PC-3 (cell line): ENCODE measurements at regions not wholly inside any gene's neighbourhood (a gene's known extent, or its start where the extent isn't known, plus 50 kb on each side); places are given as distances from the start of the nearest gene placed in this dataset.

ENCODE experiments used
- ATAC-seq: fragments of 200-7000 bp; cut with Tn5 transposase; 2 replicates; pipeline ENCODE4 v1.9.1; 2020; ENCODE audit warnings: mild to moderate bottlenecking, moderate library complexity
- BruUV-seq: library from RNA; stranded (reverse); fragments of 400-500 nt; replicated peaks from 2 replicates; lab custom pipeline; 2021; lab: Mats Ljungman, UMichigan
- CTCF ChIA-PET: fragments of 300-600 bp; sonication (Branson Sonifier 250); formaldehyde crosslinking; loops from one replicate; lab custom pipeline; 2022; ENCODE audit warnings: antibody characterized with exemption; lab: Charles Lee
- POLR2A ChIA-PET: fragments of 300-600 bp; sonication (Branson Sonifier 250); formaldehyde crosslinking; loops from one replicate; lab custom pipeline; 2022; ENCODE audit warnings: antibody characterized with exemption; ENCODE audit not compliant: unreplicated experiment; lab: Charles Lee
- DNase-seq: peaks from one replicate; pipeline ENCODE4 v3.0.0-alpha.2; 2015
- H2AFZ ChIP-seq: fragments of 300-600 bp; sonication (generic); 2 replicates; pipeline ENCODE4 v1.6.0; 2016; ENCODE audit warnings: antibody characterized with exemption, low read length
- H3F3A ChIP-seq: fragments of 300-600 bp; sonication (generic); one replicate; pipeline ENCODE4 v1.6.0; 2017; ENCODE audit warnings: antibody characterized with exemption, low read length, control low read depth, mild to moderate bottlenecking; ENCODE audit not compliant: unreplicated experiment
- H3K27ac ChIP-seq: fragments of 300-600 bp; sonication (generic); 2 replicates; pipeline ENCODE4 v1.5.1; 2016; ENCODE audit warnings: mild to moderate bottlenecking, low read length
- H3K27me3 ChIP-seq: fragments of 300-600 bp; sonication (generic); 2 replicates; pipeline ENCODE4 v1.6.1; 2016; ENCODE audit warnings: low read length, mixed read lengths
- H3K36me3 ChIP-seq: fragments of 300-600 bp; sonication (generic); 2 replicates; pipeline ENCODE4 v1.6.1; 2016; ENCODE audit warnings: low read depth, mixed run types, low read length, mixed read lengths
- H3K4me1 ChIP-seq: fragments of 300-600 bp; sonication (generic); 2 replicates; pipeline ENCODE4 v1.5.1; 2016; ENCODE audit warnings: low read length; ENCODE audit not compliant: insufficient read depth
- H3K4me2 ChIP-seq: fragments of 300-600 bp; sonication (generic); 2 replicates; pipeline ENCODE4 v1.6.0; 2016; ENCODE audit warnings: low read length
- H3K4me3 ChIP-seq: fragments of 300-600 bp; sonication (generic); 2 replicates; pipeline ENCODE4 v1.5.1; 2016; ENCODE audit warnings: mild to moderate bottlenecking, low read length, mixed read lengths
- H3K79me2 ChIP-seq: fragments of 300-600 bp; sonication (generic); 2 replicates; pipeline ENCODE4 v1.6.1; 2017; ENCODE audit warnings: low read length, mixed read lengths
- H3K9ac ChIP-seq: fragments of 300-600 bp; sonication (generic); 2 replicates; pipeline ENCODE4 v1.6.0; 2016; ENCODE audit warnings: mild to moderate bottlenecking, low read length
- H3K9me2 ChIP-seq: fragments of 300-600 bp; sonication (generic); replicated peaks from 2 replicates; pipeline ENCODE4 v1.6.1; 2016; ENCODE audit warnings: mixed run types, low read length, mixed read lengths
- H3K9me3 ChIP-seq: fragments of 300-600 bp; sonication (generic); 2 replicates; pipeline ENCODE4 v1.6.1; 2016; ENCODE audit warnings: low read length, mixed read lengths
- H4K20me1 ChIP-seq: fragments of 300-600 bp; sonication (generic); 2 replicates; pipeline ENCODE4 v1.6.1; 2016; ENCODE audit warnings: low read length, mixed read lengths
- CTCF ChIP-seq: fragments of 300-600 bp; sonication (generic); conservative IDR thresholded peaks from 2 replicates; pipeline ENCODE4 v1.5.1; 2017; ENCODE audit warnings: antibody characterized with exemption, low read depth, mild to moderate bottlenecking, low read length
- EZH2 ChIP-seq: fragments of 300-600 bp; sonication (generic); IDR thresholded peaks from one replicate; pipeline ENCODE4 v1.6.1; 2017; ENCODE audit warnings: antibody characterized with exemption, mild to moderate bottlenecking, low read length; ENCODE audit not compliant: unreplicated experiment
- EZH2phosphoT487 ChIP-seq: fragments of 300-600 bp; sonication (generic); IDR thresholded peaks from 2 replicates; pipeline ENCODE4 v1.6.1; 2018; ENCODE audit warnings: mild to moderate bottlenecking, antibody characterized with exemption, low read length, borderline replicate concordance
- intact Hi-C: fragments of 100-400 bp; cut with micrococcal nuclease; formaldehyde crosslinking; loops from 2 replicates; pipeline ENCODE4 v1.9.0; 2023

- H3K4me2 ChIP-seq: no peak overlapping the region
- H3K9me3 ChIP-seq: 0 out of 2 replicates have a peak, but pooled peaks cover 7% of the 10 kb centered on the region
- no peaks in the 10 kb centered on the region for H3K9me2 ChIP-seq
- H3K9ac ChIP-seq: no peak overlapping the region
- H3K36me3 ChIP-seq: no peaks in the 10 kb centered on the region
- H4K20me1 ChIP-seq: no peaks in the 10 kb centered on the region
- no peaks in the 10 kb centered on the region for H3F3A ChIP-seq
- no peaks in the 10 kb centered on the region for H3K4me1 ChIP-seq
- intact Hi-C loops: no loop called here
- H3K79me2 ChIP-seq: no peaks in the 10 kb centered on the region
- POLR2A ChIA-PET: no interaction called here
- CTCF ChIA-PET: no interaction called here
- no peak overlapping the region for H3K4me3 ChIP-seq
- H3K27ac ChIP-seq: no peak overlapping the region
- ATAC-seq (no peak), DNase-seq (no peak)
- no peaks in the 10 kb centered on the region for H3K27me3 ChIP-seq
- H2AFZ ChIP-seq: no peak overlapping the region
- TF ChIP-seq EZH2: no peak
- no TSS peak for BruUV-seq
Observed at GRCh38 chr2:78034706-78035105, 512.5 kb upstream of the LRRTM4 start.

DNA sequence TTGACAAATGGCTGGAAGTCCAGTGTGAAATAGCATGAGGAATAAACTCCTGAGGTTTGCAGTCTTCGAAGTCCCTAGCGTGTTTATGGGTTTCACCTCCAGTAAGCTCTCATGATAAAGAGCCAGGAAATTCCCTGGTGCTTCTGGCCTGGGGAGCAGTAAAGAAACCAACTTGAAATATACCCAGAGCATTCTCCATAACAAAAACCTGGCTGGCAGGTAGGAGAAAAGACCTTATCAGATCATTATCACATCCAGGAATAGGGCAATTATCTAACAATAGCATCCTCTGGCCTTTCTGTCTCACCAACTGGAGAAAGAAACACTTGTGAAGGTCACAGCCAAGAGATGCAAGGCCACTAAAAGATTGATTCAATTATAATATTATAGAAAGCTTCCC, 513.6 kb upstream of the LRRTM4 start:
- Histone ChIP-seq H3K9me3 (0 out of 2 replicates have a peak, but pooled peaks cover 7% of the 10 kb centered on the region), H3K4me3 (no peak overlapping the region), H4K20me1 (no peaks in the 10 kb centered on the region), H3K4me2 (no peak overlapping the region), H3F3A (no peaks in the 10 kb centered on the region), H3K9ac (no peak overlapping the region), H3K79me2 (no peaks in the 10 kb centered on the region), H3K36me3 (no peaks in the 10 kb centered on the region), H2AFZ (no peak overlapping the region), H3K27ac (no peak overlapping the region), H3K9me2 (no peaks in the 10 kb centered on the region), H3K4me1 (no peaks in the 10 kb centered on the region), H3K27me3 (no peaks in the 10 kb centered on the region)
- no peak for DNase-seq
- no peak for ATAC-seq
- TF ChIP-seq CTCF: no peak
- TF ChIP-seq EZH2phosphoT487: no peak
- no peak for TF ChIP-seq EZH2
- ChIA-PET CTCF (no interaction called here), POLR2A (no interaction called here)
- no TSS peak for BruUV-seq
- intact Hi-C loops: no loop called here

DNA sequence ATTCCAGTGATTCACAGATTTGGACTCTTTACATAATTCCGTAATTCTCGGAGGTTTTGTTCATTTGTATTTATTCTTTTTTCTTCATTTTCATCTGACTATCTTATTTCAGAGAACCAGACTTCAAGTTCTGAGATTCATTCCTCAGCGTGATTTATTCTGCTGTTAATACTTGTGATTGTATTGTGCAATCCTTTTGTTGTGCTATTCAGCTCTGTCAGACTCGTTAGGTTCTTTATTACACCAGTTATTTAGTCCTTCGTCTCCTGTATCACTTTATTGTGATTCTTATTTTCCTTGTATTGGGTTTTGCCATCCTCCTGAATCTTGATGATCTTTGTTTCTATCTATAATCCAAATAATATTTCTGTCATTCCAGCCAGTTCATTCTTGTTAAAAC, 529.3 kb upstream of the LRRTM4 start:
- ATAC-seq: no peak
- Histone ChIP-seq H3K9me2 (no peaks in the 10 kb centered on the region), H3K4me2 (no peak overlapping the region), H3K4me3 (no peak overlapping the region), H3K27ac (no peak overlapping the region), H4K20me1 (no peaks in the 10 kb centered on the region), H3K9me3 (0 out of 2 replicates have a peak, but pooled peaks cover 11% of the 10 kb centered on the region), H3K36me3 (no peaks in the 10 kb centered on the region), H3K27me3 (no peaks in the 10 kb centered on the region), H3F3A (no peaks in the 10 kb centered on the region), H3K4me1 (no peaks in the 10 kb centered on the region), H3K9ac (no peak overlapping the region), H2AFZ (no peak overlapping the region), H3K79me2 (no peaks in the 10 kb centered on the region)
- intact Hi-C loops: no loop called here
- TF ChIP-seq EZH2 (no peak), CTCF (no peak), EZH2phosphoT487 (no peak)
- ChIA-PET POLR2A (no interaction called here), CTCF (no interaction called here)
- no TSS peak for BruUV-seq
- no peak for DNase-seq
